ENCODE measurements at regions not wholly inside any gene's neighbourhood (a gene's known extent, or its start where the extent isn't known, plus 50 kb on each side); places are given as distances from the start of the nearest gene placed in this dataset.

DNA sequence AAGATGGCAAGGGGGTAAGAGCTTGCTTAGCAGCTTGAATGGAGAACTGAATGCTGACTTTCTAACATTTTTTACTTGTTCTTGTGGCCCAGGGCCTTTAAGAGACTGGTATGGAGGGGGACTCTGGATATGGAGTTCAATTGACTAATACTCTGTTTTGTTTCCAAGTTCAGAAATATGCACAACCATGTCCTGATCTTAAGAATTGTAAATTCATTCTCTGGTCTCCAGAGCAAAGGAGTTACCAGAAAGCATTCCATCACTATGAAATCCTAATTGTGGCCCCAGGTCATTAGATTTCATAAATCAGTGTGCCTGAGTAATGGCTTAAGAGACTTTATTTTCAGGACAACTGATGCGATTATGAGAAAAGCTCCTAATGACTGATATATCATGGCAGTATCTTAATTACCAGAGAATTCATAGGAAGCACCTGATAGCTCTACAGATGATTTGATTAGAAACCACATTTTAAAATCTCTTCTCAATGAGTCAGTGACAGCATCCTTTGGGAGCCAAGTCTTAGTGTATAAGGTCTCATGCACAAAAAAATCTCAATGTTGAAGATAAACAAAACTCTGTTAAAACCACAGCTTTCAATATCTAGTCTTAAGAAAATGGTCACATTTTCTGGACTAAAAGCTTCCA is 613.6 kb upstream of the KLF4 start:
- TF ChIP-seq EP300 (IDR thresholded peaks at IDR 0.05; ENCODE audit: low read depth) (no peak), POLR2AphosphoS5 (IDR thresholded peaks at IDR 0.05) (no peak), POLR2A (IDR thresholded peaks at IDR 0.05) (no peak)
- TF ChIP-seq, protein P1, sequence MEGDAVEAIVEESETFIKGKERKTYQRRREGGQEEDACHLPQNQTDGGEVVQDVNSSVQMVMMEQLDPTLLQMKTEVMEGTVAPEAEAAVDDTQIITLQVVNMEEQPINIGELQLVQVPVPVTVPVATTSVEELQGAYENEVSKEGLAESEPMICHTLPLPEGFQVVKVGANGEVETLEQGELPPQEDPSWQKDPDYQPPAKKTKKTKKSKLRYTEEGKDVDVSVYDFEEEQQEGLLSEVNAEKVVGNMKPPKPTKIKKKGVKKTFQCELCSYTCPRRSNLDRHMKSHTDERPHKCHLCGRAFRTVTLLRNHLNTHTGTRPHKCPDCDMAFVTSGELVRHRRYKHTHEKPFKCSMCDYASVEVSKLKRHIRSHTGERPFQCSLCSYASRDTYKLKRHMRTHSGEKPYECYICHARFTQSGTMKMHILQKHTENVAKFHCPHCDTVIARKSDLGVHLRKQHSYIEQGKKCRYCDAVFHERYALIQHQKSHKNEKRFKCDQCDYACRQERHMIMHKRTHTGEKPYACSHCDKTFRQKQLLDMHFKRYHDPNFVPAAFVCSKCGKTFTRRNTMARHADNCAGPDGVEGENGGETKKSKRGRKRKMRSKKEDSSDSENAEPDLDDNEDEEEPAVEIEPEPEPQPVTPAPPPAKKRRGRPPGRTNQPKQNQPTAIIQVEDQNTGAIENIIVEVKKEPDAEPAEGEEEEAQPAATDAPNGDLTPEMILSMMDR (IDR thresholded peaks at IDR 0.05), result no peak

Measured in transverse colon (tissue), 4 donors.